Fibroblast of skin of abdomen (primary cell): ENCODE measurements at regions not wholly inside any gene's neighbourhood (a gene's known extent, or its start where the extent isn't known, plus 50 kb on each side); places are given as distances from the start of the nearest gene placed in this dataset.
A peak's percentile ranks its signal among the peaks of the same experiment; 100 is the strongest.

ENCODE experiments used
- DNase-seq: peaks from one replicate; pipeline ENCODE4 v3.0.0-alpha.2; 2013

DNA sequence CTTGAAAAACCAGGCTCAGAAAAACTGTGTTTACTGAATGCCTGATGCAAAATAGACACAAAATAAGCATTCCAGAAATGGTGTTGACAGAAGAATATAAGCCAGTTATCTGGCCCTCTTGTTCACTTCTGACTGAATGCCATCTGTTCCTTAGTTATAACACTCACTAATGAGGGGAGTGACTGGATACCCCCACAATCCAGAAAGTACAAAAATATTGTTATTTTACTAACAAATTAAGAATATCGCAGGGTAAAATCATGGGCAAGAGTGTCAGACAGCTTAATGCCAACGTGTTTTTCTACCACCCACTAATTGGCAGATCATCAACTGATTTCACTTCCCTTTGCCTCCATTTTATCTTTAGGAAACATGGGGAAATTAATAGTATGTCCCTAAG is 477.3 kb upstream of the FLRT2 start:
- DNase-seq: no peak

DNA sequence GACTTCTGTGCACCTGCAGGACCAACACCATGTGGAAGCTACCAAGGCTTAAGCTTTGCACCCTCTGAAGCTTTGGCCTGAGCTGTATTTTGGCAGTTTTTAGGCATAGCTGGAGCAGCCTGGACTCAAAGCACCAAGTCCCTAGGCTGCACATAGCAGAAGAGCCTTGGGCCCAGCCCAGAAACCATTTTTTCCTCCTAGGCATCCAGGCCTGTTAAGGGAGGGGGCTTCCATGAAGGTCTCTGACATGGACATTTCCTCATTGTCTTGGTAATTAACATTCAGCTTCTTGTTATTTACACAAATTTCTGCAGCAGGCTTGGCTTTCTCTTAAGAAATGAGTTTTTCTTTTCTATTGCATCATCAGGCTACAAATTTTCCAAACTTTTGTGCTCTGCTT is 475.8 kb upstream of the FLRT2 start:
- no peak for DNase-seq

DNA sequence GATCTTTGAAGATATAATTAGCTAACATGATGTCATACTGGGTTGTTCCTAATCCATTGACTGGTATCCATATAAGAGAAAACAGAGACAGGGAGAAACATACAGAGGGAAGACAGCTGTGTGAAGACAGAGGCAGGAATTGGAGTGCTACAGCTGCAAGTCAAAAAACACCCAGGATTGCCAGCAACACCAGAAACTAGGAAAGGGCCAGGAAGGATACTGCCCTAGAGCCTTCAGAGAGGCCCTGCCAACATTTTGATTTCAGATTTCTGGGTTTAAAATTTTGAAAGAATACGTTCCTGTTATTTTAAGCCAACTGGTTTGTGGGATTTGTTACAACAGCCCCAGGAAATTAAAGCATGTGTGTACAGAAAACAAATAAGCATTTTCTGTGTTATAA is 473.7 kb upstream of the FLRT2 start:
- no peak for DNase-seq

DNA sequence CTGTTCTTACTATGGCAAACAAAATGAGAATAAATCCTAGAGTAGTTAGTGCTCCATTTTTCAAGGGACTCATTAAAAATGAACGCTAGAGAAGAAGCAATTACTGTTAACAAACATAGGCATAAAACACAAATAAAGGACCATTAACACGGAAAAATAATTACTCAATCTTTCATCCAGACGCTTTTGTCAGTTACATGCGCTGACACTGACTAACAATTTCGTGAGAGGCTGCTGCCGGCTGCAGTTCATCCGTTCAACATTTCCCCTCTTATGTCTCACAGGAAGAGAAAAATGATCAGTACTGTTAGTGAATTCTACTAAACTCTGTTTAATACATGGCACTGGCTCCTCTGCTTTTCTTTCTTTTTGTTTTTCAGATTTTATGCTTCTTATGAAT is 472.7 kb upstream of the FLRT2 start:
- DNase-seq: peak; percentile 14

DNA sequence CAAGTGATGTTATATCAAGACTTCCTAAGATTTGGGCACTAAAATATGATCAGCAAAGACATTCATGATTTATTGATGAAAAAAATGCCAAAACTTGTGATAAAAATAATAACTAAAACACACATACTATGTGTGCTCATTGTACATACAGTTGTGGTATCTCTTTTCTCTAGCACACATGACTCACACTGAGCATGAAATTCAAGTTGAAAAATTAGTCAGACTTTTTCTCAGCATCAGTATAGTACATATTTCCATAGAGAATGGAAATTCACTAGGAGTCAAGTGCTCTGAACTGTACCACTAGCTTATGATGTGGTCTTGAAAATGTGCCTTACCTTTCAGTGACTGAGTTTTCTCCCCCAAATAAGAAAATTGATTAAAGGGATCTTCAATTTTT is 471.8 kb upstream of the FLRT2 start:
- peak; percentile 44 for DNase-seq

DNA sequence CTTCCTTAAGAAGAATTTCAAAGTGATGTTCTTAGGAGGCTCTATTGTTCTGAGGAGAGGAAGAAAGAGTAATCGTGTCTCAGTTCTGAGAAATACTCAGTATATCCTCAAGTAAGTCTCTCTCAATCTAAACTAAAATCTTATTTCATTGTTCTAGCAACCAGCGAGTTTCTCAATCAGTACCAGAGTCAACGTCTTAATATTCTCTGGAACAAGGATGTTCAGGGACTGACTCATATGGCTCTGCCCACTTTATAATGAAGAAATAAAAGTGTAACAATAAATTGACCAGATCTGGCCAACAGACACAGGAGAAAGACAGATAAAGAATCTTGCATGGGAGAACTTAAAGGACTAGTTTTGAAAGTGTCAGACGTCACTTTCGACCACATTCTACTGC is 469.8 kb upstream of the FLRT2 start:
- DNase-seq: peak; percentile 64

DNA sequence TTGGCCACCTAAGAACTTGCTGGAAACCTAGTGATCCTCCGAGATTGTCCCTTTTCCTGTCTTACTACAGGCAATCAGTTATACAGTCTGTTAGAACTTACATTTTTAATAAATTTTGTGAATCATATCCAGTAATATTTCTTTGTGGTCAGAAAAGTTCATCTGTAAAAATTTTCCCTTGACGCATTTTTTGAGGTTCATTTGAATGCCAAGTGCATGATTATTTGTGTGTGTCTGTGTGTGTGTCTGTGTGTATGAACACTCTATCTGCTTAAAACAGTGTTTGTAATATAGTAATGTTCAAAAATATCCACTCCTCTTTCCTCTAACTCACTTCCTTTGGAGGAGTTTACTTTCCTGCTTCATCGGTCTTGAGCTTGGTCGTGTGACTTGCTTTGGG is 468.7 kb upstream of the FLRT2 start:
- peak; percentile 59 for DNase-seq

DNA sequence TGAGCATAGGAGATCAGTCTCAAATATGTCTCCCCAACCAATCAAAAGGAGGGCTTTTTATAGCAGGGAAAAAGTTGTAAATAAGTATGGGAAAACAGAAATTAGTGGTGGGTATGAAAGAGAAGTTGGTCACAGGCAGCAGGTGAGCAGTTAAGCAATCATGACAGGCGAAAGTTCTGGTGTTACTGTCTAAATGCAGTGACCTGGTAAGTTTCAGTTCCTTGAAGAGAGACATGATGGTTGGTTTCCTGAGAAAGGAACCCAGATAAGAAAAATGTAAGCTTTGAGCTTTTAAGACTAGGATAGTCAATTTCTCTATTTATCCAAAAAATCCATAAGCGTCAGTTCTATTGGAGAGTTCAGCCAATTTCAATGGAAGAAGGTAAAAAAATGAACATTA is 466.2 kb upstream of the FLRT2 start:
- no peak for DNase-seq

DNA sequence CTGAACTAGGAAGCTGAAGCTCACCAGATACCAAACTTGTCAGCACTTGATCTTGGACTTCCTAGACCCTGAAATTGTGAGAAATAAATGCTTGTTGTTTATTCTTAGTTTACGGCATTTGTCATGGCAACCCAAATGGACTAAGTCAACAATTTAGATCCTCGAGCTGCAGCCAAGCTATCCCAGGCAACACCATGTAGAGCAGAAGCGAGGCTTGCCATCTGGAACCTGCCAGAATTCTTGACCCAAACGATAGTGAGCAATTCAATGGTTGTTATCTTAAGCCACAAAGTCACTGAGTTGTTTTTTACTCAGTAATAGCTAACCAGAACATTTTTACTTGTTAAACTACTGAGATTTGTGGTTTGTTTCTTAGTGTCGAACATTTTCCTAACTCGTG is 458.5 kb upstream of the FLRT2 start:
- DNase-seq: no peak

DNA sequence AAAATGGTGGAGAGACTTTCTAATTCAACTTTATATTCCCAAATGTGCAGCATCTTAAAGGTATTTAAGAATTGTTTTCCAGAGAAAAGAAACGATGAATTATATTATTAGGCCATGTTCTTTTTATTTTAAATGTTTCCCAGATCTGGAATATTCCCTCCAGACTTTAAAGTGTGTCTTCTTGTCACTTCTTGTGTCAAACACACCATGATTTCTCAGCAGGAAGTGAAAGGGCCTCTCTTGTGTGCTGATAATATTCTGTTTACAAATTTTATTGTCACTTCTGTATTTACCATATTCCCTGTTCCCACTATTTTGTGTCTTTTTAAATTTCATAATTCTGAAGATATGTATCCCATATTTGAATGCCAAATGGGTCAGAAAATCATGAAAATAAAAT is 455.0 kb upstream of the FLRT2 start:
- no peak for DNase-seq

DNA sequence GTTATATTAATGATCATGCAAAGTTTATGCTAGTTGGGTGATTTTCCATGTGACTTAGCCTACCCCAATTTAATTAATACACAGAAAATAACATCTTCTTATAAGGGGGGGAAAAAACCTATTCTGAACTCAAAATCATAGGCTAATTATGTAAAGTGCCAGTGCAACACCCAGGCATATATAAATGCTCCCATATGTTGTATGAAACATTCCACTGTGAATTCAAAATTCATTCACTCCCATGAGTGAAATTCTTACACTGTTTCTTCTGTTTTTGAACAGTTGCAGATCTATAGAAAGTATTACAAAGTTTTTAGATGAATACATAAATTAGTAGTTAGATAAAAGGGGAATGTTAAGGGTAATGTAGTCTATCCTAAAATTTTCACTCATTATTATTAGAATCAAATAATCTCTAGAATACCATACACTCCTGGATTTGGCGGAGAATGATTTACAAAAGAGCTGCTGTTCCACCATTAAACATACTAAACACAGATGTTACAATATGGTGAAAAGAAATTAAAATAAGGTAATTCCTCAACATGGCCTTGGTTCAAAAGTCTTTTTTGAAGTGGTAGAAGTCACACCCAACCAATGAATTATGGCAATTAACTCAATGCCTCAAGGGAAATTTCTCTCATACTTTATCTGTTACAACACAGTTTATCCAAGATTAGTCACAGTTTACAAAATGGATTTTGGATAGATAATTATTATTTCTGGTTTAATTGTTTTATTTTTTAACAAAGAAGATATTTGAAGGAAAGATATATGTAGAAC is 454.1 kb upstream of the FLRT2 start:
- DNase-seq: no peak

DNA sequence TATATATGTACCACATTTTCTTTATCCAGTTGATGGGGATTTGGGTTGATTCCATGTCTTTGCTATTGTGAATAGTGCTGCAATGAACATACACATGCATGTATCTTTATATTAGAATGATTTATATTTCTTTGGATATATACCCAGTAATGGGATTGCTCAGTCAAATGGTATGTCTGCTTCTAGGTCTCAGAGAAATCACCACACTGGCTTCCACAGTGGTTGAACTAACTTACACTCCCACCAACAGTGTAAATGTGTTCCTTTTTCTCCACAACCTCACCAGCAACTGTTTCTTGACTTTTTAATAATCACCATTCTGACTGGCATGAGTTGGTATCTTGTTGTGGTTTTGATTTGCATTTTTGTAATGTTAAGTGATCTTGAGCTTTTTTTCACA is 452.2 kb upstream of the FLRT2 start:
- DNase-seq: peak; percentile 79

DNA sequence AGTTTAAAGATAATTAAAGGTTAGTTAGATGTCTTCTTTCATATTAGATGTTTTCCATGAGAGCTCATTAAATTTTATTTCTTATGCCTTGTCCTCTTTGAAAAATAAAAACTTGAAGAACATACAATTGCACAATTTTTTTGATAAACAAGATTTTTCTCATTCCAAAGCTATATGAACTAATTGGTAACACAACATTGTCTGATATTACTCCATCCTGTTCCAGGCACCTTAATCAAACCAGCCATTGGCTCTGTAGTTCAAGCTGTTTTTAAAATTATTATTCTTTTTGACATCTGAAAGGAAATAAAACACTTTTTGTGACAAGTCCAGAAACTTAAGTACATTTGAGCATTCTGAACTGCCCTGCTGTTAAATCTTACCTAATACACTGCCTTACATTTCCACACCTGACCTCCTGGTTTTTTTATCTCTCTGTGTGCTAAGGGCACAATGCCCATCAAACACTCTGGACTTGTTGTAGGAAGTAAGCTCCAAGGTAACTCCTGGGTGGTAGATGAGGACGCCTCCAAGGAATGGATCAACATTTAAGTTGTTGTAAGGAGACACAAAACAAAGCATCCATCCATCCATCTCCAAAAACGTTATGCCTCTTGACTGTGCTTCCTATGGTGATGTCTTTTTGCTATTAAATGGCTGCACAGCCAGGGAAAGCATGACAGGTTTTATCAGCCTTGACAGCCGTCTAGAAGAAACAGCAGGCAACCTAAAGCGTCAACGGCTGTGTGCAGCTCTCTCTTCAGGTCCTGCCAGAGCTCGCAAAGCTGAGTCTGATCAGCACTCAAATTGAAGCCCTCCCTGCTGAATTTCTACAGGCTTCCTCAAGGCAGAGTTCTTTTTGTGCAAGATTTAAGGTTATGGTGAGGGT is 449.9 kb upstream of the FLRT2 start:
- no peak for DNase-seq

DNA sequence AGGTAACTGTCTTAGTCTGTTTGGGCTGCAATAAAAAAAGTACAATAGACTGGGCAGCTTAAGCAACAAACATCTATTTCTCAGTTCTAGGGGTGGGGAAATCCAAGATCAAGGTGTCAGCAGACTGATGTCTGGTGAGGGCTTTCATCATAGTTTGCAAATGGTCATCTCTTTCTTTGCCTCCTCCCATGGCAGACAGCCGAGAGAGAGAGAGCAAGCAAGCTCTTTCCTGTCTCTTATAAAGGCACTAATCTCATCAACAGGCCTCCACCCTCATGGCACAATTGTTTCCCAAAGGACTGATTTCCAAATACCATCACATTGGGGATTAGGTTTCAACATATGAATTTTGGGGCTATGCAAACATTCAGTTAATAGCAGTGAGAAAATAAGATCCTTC is 445.6 kb upstream of the FLRT2 start:
- DNase-seq: no peak

DNA sequence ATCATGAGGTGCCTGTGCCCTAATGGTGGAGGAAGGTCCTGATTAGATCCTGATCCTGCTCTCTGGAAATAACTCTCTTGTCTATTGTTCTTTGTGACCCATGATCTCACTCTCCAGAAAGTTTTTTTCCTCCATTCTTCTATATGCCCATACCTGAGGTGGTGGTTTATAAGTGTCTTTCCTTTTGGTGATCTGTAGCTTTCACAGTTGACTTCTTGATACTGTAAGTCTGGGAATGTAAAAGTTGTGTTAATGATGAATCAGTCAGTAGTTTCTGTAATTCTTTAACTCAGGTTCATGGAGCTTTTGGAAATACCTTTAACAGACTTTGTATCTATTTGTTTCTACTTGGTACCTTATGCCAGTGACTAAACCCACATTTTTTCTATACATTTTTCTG is 444.0 kb upstream of the FLRT2 start:
- no peak for DNase-seq

DNA sequence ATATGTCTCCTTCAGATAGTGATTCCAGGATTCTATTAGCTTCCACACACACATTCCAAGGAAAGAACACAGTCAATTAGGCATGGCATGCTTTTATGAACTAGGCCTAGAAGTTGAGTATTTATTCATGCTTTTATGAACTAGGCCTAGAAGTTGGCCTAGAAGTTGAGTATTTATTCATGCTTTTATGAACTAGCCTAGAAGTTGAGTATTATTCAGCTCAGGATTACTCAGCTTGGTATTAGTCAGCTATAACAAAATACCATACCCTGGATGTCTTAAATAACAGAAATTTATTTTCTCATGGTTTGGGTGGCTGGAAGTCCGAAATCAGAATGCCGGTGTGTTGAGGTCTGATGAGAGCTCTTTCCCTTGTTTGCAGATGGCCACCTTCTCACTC is 442.7 kb upstream of the FLRT2 start:
- peak; percentile 31 for DNase-seq

DNA sequence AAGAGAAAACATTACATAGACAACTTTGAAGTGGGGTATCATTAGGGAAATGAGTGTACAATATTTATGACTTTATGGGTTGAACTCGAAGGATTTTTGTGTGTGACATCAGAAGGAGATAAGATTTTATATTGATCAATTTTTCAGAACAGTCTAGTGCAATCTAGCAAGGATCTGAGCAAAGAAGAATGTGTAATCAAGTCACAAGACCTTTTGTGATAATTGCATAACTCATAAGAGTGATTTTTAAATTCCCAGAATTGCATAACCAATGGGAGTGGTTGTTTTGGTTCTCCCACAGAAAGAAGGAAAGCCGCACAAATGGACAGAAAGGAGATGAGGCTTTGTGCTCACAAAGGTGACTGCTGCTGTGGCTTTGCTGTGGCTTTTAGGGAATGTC is 441.8 kb upstream of the FLRT2 start:
- DNase-seq: no peak

DNA sequence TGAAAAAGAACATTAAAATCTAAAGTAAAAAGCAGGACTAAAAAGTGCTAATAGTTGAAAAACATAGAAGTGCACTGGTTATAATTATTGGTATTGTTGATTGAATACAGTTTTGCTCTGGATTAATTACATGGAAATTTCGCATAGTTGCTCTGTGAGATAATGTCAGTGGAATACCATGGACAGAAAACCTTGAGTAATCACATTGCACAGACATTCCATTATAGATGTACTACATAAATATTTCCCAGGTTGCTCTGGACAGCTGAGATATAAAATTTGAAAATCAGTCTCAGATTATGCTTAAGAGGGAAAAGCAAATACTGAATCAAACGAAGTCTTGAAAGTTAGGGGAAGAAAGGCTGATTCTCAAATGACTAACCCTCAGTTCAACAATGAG is 439.3 kb upstream of the FLRT2 start:
- DNase-seq: peak; percentile 56

DNA sequence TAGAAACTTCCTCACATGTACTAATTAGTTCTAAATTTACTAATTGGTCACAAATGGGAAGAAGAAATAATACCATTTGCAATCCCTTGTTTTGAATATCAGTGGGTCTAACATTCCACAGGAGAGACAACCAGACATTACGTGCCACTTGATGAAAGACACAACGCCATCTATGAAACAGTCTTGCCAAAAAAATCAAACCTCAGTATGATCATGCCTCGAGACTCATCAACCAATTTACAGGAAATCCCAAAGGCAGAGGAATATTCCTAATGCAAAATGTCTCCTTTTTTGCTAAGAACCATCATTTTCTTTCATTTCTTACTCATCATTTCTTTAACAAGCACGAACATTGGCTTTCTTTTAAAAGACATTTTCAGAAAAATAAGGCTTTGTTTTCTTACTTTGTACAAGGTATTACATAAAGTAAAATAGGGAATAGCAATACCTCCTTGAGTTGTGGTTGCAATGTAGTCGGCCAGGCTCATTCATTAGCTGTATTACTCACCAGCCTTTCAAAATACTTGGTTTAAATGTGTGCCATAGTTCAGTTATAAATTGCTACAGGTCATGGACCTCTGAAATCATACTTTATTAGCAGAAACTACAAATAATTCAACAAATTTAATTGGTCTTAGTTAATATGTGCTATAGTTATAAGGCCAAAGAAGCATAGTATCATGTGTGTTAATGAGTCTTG is 436.2 kb upstream of the FLRT2 start:
- DNase-seq: peak; percentile 25

DNA sequence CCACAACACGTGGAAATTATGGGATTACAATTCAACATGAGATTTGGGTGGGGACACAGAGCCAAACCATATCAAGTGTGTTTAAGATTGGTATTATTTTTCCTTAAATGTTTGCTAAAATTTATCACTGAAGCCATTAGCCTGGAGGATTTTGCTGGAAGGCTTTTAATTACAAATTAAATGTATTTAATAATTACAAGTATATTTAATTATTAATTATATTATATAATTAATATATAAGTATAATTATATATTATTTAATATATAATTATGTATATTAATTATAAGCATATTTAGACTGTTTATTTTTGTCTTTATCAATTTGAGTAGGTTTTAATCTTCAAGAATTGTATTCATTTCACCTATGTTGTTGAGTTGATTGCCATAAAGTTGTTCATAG is 427.4 kb upstream of the FLRT2 start:
- no peak for DNase-seq

DNA sequence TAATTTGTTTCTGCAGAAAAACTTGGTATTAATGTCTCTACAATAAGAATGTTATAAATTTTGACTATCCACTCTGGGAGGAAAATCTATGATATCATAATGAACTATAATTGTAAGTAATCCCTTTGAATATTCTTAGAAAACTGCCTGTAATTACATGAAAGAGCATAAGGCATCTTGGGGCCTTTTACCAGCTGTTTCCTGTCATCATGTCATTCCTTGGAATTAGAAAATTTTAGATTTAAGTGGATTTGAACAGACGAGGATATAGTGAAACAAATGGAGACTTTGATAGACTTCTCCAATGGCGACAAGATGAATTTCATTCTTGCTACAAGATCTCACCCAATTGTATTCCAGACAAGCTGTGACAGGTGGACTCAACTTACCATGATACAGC is 423.4 kb upstream of the FLRT2 start:
- no peak for DNase-seq

DNA sequence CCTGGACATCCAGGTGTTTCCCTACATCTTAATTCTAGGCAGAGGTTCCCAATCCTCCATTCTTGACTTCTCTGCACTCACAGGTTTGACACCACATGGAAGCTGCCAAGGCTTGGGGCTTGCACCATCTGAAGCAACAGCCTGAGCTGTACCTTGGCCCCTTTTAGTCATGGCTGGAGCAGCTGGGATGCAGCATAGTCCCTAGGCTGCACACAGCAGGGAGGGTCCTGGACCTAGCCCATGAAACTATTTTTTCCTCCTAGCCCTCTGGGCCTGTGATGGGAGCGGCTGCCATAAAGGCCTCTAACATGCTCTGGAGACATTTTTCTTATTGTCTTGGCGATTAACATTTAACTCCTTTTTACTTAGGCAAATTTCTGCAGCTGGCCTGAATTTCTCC is 417.2 kb upstream of the FLRT2 start:
- DNase-seq: no peak

DNA sequence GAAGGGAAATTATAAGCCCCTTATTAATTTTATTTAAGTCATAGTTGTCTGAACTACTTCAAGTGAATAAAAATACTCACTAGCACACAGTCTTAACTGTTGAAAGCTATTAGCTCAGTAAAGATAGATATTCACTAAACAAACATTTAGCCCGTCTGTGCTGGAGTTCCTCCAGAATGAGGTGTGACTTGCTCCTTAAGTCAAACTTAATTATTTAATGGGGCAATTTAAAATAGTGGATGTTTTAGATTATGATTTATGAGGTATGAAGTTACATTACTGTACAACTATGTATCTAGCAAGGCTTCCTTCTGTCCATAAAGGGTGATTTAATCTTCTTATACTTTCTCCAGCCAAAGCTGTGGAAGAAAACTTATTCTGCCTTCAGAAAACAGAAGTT is 414.0 kb upstream of the FLRT2 start:
- DNase-seq: peak; percentile 56

DNA sequence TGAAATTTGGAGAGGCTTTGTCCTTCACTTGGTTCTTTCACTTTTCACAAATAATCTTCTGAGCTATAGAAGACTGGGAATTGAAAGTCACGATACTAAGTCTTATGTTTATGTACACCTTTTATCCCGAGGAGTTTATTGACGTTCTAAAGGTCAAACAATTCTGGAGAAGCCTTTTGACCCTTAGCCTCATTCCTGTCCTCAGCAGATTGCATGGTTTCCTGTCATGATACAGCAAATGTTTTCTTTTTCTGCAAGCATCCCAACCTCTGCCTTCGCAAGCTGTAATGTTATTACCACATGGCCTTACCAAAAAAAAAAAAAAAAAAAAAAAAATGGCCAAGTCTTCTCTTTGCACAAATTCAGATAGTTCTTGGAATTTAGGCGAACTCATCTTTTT is 411.7 kb upstream of the FLRT2 start:
- no peak for DNase-seq
